ENCODE measurements at regions not wholly inside any gene's neighbourhood (a gene's known extent, or its start where the extent isn't known, plus 50 kb on each side); places are given as distances from the start of the nearest gene placed in this dataset.

DNA sequence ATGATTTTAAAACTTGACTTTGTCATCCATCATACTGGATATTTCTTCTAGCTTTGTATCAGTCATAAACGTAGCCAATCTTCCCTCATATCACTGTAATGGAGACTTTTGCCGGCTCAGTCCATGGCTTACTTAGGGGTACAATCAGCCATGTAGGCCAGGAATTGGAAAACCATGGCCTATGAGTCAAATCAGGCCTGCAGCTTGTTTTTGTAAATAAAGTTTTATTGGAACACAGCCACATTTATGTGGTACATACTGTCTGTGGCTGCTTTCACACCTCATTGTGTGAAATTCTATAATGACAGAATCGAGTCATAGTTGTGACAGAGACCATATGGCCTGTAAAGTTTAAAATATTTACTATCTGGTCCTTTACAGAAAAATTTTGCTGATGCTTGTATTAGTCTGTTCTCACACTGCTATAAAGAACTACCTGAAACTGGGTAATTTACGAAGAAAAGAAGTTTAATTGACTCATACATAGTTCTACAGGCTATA, 64.5 kb upstream of the CDH13 start:
- ChIA-PET CTCF (no interaction called here), RAD21 (ENCODE audit: unreplicated experiment) (no interaction called here), SMC1A (ENCODE audit: uncharacterized antibody, unreplicated experiment) (no interaction called here), POLR2A (no interaction called here)
- whole genome bisulfite sequencing (ENCODE audit: insufficient coverage, insufficient replicate concordance, low lambda C conversion rate, missing lambda C conversion rate) = 32% methylated on average over 4 of the region's 4 CpGs
- TF ChIP-seq TCF12 (IDR thresholded peaks at IDR 0.05; ENCODE audit: low read depth, low read length) = no peak
- TF ChIP-seq, protein P1, sequence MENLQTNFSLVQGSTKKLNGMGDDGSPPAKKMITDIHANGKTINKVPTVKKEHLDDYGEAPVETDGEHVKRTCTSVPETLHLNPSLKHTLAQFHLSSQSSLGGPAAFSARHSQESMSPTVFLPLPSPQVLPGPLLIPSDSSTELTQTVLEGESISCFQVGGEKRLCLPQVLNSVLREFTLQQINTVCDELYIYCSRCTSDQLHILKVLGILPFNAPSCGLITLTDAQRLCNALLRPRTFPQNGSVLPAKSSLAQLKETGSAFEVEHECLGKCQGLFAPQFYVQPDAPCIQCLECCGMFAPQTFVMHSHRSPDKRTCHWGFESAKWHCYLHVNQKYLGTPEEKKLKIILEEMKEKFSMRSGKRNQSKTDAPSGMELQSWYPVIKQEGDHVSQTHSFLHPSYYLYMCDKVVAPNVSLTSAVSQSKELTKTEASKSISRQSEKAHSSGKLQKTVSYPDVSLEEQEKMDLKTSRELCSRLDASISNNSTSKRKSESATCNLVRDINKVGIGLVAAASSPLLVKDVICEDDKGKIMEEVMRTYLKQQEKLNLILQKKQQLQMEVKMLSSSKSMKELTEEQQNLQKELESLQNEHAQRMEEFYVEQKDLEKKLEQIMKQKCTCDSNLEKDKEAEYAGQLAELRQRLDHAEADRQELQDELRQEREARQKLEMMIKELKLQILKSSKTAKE (IDR thresholded peaks at IDR 0.05; ENCODE audit: low read depth, poor library complexity, severe bottlenecking) = no peak
- TF ChIP-seq, protein P2, sequence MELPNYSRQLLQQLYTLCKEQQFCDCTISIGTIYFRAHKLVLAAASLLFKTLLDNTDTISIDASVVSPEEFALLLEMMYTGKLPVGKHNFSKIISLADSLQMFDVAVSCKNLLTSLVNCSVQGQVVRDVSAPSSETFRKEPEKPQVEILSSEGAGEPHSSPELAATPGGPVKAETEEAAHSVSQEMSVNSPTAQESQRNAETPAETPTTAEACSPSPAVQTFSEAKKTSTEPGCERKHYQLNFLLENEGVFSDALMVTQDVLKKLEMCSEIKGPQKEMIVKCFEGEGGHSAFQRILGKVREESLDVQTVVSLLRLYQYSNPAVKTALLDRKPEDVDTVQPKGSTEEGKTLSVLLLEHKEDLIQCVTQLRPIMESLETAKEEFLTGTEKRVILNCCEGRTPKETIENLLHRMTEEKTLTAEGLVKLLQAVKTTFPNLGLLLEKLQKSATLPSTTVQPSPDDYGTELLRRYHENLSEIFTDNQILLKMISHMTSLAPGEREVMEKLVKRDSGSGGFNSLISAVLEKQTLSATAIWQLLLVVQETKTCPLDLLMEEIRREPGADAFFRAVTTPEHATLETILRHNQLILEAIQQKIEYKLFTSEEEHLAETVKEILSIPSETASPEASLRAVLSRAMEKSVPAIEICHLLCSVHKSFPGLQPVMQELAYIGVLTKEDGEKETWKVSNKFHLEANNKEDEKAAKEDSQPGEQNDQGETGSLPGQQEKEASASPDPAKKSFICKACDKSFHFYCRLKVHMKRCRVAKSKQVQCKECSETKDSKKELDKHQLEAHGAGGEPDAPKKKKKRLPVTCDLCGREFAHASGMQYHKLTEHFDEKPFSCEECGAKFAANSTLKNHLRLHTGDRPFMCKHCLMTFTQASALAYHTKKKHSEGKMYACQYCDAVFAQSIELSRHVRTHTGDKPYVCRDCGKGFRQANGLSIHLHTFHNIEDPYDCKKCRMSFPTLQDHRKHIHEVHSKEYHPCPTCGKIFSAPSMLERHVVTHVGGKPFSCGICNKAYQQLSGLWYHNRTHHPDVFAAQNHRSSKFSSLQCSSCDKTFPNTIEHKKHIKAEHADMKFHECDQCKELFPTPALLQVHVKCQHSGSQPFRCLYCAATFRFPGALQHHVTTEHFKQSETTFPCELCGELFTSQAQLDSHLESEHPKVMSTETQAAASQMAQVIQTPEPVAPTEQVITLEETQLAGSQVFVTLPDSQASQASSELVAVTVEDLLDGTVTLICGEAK (IDR thresholded peaks at IDR 0.05; ENCODE audit: borderline replicate concordance) = peak; percentile 57; the same call in 1 of the 2 replicates
- H3K27me3 ChIP-seq (replicated peaks in 1 of 2; ENCODE audit: control insufficient read depth in 2 of 2, insufficient read depth in 2 of 2, low read length in 1 of 2) = no peaks in the 10 kb centered on the region
- no peaks in the 10 kb centered on the region for H3K4me1 ChIP-seq (ENCODE audit: control insufficient read depth, insufficient read depth, low read length)
- in situ Hi-C loops (cut with MboI) (no loop called here), intact Hi-C loops (cut with micrococcal nuclease; ENCODE audit: unreplicated experiment) (no loop called here)
- no peaks in the 10 kb centered on the region for H3K9me3 ChIP-seq (replicated peaks; ENCODE audit: control insufficient read depth, insufficient read depth, low read length)
- no peak overlapping the region for H3K27ac ChIP-seq (ENCODE audit: control insufficient read depth, insufficient read depth)
- H3K4me3 ChIP-seq = no peak overlapping the region
- no peak overlapping the region for H3K4me2 ChIP-seq (ENCODE audit: control insufficient read depth, insufficient read depth)
- ATAC-seq = no peak
- no peaks in the 10 kb centered on the region for H4K20me1 ChIP-seq (ENCODE audit: control insufficient read depth, insufficient read depth)
- H3K36me3 ChIP-seq (ENCODE audit: control insufficient read depth in 2 of 2, insufficient read depth in 2 of 2, low read length in 1 of 2) = no peaks in the 10 kb centered on the region
- H3K9ac ChIP-seq (ENCODE audit: control insufficient read depth, insufficient read depth, low read length) = no peak overlapping the region
- BruUV-seq (replicated peaks) = no TSS peak
- no peak for DNase-seq (ENCODE audit: low read depth, low spot score)
- no peak for FAIRE-seq
- no peak overlapping the region for H2AFZ ChIP-seq (ENCODE audit: control insufficient read depth, low read depth, low read length)
- no peaks in the 10 kb centered on the region for H3K79me2 ChIP-seq (ENCODE audit: control insufficient read depth, insufficient read depth, low read length)

Data from GM12878 (cell line).